ENCODE measurements at regions not wholly inside any gene's neighbourhood (a gene's known extent, or its start where the extent isn't known, plus 50 kb on each side); places are given as distances from the start of the nearest gene placed in this dataset.
"Not testable (repeated sequence)": the region's sequence is repeated elsewhere in the genome, so short reads cannot be mapped to it uniquely, and the experiment has no call there.

DNA sequence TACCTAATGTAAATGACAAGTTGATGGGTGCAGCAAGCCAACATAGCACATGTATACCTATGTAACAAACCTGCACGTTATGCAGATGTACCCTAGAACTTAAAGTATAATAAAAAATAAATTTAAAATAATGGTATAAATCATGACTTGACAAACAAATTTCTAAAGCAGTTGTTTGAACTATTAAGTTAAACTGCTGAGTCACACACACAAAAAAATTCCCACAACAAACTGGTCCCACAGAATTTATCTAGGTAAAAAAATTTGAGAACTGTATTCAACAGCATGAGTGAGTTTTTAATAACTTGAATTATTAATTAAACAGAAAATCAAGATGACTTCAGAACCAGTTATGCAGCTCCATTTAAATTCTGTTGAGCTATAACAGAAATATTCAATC lies 186.0 kb upstream of the SOX6 start:
- no peaks in the 10 kb centered on the region for H3K4me1 ChIP-seq
- H3K36me3 ChIP-seq = no peaks in the 10 kb centered on the region
- TF ChIP-seq POLR2AphosphoS5 (IDR thresholded peaks at IDR 0.05) (no peak), POLR2A (IDR thresholded peaks at IDR 0.05) (no peak), EP300 (IDR thresholded peaks at IDR 0.05) (no peak)
- TF ChIP-seq, protein P1, sequence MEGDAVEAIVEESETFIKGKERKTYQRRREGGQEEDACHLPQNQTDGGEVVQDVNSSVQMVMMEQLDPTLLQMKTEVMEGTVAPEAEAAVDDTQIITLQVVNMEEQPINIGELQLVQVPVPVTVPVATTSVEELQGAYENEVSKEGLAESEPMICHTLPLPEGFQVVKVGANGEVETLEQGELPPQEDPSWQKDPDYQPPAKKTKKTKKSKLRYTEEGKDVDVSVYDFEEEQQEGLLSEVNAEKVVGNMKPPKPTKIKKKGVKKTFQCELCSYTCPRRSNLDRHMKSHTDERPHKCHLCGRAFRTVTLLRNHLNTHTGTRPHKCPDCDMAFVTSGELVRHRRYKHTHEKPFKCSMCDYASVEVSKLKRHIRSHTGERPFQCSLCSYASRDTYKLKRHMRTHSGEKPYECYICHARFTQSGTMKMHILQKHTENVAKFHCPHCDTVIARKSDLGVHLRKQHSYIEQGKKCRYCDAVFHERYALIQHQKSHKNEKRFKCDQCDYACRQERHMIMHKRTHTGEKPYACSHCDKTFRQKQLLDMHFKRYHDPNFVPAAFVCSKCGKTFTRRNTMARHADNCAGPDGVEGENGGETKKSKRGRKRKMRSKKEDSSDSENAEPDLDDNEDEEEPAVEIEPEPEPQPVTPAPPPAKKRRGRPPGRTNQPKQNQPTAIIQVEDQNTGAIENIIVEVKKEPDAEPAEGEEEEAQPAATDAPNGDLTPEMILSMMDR (IDR thresholded peaks at IDR 0.05) = no peak
- WGBS, 2 donors = 94 to 97% methylated on average over 1 of the region's 1 CpG
- H3K4me3 ChIP-seq = no peak overlapping the region
- no peak overlapping the region for H3K27ac ChIP-seq
- H3K9me3 ChIP-seq = no peaks in the 10 kb centered on the region
- DNase-seq (no peak), ATAC-seq (ENCODE audit: low FRiP score in 2 of 2) (no peak)
- H3K27me3 ChIP-seq = no peaks in the 10 kb centered on the region

DNA sequence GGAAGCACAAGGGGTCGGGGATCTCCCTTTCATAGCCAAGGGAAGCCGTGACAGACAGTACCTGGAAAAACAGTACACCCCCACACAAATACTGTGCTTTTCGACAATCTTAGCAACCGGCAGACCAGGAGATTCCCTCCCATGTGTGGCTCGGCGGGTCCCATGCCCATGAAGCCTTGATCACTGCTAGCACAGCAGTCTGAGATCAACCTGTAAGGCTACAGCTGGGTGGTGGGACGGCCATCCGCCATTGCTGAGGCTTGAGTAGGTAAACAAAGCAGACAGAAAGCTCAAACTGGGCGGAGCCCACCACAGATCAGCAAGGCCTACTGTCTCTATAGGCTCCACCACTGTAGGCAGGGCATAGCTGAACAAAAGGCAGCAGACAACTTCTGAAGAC lies 180.2 kb upstream of the SOX6 start:
- H3K27ac ChIP-seq = no peak overlapping the region
- no peak overlapping the region for H3K4me3 ChIP-seq
- 90 to 93% methylated on average over 3 to 9 of the region's 9 CpGs for WGBS, 2 donors

DNA sequence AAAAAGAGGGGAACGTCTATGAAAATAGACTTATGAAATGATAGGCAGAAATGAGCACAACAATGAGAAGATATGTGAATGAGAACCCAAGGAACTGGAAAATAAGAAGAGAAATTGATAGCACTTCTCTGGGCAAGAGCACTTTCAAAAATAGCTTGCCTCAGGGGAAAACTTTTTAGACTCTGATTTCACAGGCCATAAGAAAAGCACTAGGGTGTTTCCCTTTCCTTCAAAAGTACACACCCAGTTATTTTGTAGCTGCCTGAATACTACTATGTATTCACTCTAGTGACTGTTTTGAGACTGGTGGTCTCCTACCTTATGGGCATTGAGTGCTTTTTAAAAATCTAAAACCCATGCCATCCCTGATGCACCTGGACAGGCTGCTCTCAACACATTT lies 172.3 kb upstream of the SOX6 start:
- Histone ChIP-seq H3K36me3 (no peaks in the 10 kb centered on the region), H3K27me3 (no peaks in the 10 kb centered on the region), H3K27ac (no peak overlapping the region), H3K4me1 (no peaks in the 10 kb centered on the region), H3K9me3 (no peaks in the 10 kb centered on the region), H3K4me3 (no peak overlapping the region)
- no peak for ATAC-seq (ENCODE audit: low FRiP score in 2 of 2)
- 59 to 62% methylated on average over 1 of the region's 1 CpG for WGBS, 2 donors
- TF ChIP-seq, protein P1 (IDR thresholded peaks at IDR 0.05) = no peak
- TF ChIP-seq POLR2AphosphoS5 (IDR thresholded peaks at IDR 0.05) (no peak), POLR2A (IDR thresholded peaks at IDR 0.05) (no peak)
- DNase-seq = no peak

More for the DNA sequence above, 180.2 kb upstream of the SOX6 start:
- no peaks in the 10 kb centered on the region for H3K36me3 ChIP-seq
- ATAC-seq (ENCODE audit: low FRiP score in 2 of 2) = no peak
- no peaks in the 10 kb centered on the region for H3K4me1 ChIP-seq
- H3K9me3 ChIP-seq = no peaks in the 10 kb centered on the region
- DNase-seq = no peak
- H3K27me3 ChIP-seq = no peaks in the 10 kb centered on the region
- TF ChIP-seq, protein P1 (IDR thresholded peaks at IDR 0.05) = no peak
- TF ChIP-seq POLR2AphosphoS5 (IDR thresholded peaks at IDR 0.05) (no peak), EP300 (IDR thresholded peaks at IDR 0.05) (no peak), POLR2A (IDR thresholded peaks at IDR 0.05) (no peak)

DNA sequence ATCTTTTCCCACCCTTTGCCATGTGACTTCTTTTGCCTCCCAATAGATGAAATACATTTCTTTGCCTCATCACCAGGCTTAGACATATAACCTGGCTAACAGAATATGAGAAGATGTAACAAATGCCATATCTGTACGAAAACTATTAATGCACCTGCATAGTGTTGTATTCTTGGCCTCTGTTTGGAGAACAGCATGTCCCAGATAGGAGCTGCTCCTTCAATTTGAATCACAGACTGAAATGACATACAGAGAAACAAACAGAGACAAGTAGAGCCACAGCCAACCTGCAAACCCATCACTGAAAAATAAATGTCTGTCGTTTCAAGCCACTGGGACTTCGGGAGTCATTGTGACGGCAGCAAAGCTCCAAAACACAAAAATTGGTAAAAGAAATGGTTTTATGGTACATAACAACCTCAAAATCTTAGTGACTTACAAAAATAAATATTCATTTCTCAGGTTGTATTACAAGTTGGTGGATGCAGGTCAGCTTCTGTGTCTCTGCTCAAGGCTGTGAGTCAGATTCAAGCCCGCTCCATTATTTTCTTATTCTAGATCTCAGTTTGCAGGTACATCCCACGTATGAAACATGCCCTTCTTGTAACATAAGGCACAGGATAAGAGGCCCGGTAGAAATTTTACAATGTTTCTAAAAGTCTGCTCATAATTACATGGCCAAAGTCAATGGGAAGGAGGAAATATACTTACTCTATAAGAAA lies 171.3 kb upstream of the SOX6 start:
- 82 to 91% methylated on average over 7 of the region's 7 CpGs for WGBS, 2 donors
- Histone ChIP-seq H3K36me3 (no peaks in the 10 kb centered on the region), H3K4me3 (no peak overlapping the region), H3K27ac (no peak overlapping the region), H3K27me3 (no peaks in the 10 kb centered on the region), H3K4me1 (no peaks in the 10 kb centered on the region), H3K9me3 (no peaks in the 10 kb centered on the region)
- no peak for TF ChIP-seq POLR2A (IDR thresholded peaks at IDR 0.05)
- no peak for TF ChIP-seq EP300 (IDR thresholded peaks at IDR 0.05)
- no peak for TF ChIP-seq POLR2AphosphoS5 (IDR thresholded peaks at IDR 0.05)
- TF ChIP-seq, protein P1 (IDR thresholded peaks at IDR 0.05) = no peak
- ATAC-seq (ENCODE audit: low FRiP score in 2 of 2) (no peak), DNase-seq (no peak)

DNA sequence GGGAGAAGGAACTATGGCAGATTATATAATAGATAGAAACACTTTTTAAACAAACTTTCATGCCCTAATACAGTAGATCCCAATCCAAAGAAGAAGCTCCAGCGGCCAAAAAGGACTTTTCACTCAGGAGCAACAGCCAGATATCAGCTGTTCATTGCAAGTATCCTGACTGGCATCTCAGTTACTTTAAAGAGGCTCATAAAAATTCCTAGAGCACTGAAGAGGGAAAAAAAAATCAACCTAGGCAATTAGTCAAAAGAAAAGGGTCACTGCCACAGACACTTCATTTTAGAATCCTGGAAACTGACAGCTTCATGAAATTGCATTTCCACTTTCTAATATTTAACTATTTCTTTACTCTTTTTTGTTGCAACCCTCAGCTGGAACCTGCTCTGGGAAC lies 170.6 kb upstream of the SOX6 start:
- Histone ChIP-seq H3K9me3 (no peaks in the 10 kb centered on the region), H3K27me3 (no peaks in the 10 kb centered on the region), H3K4me1 (no peaks in the 10 kb centered on the region), H3K36me3 (no peaks in the 10 kb centered on the region), H3K27ac (no peak overlapping the region), H3K4me3 (no peak overlapping the region)
- ATAC-seq (ENCODE audit: low FRiP score in 2 of 2) (no peak), DNase-seq (no peak)
- no peak for TF ChIP-seq EP300 (IDR thresholded peaks at IDR 0.05)
- no peak for TF ChIP-seq POLR2AphosphoS5 (IDR thresholded peaks at IDR 0.05)
- TF ChIP-seq, protein P1 (IDR thresholded peaks at IDR 0.05) = no peak
- no peak for TF ChIP-seq POLR2A (IDR thresholded peaks at IDR 0.05)
- 64 to 89% methylated on average over 1 of the region's 1 CpG for WGBS, 2 donors

DNA sequence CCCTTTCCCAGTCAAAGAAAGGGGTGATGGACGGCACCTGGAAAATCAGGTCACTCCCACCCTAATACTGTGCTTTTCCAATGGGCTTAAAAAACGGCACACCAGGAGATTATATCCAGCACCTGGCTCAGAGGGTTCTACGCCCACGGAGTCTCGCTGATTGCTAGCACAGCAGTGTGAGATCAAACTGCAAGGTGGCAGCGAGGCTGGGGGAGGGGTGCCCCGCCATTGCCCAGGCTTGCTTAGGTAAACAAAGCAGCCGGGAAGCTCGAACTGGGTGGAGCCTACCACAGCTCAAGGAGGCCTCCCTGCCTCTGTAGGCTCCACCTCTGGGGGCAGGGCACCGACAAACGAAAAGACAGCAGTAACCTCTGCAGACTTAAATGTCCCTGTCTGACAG lies 164.4 kb upstream of the SOX6 start:
- H3K4me1 ChIP-seq; H3K27me3 ChIP-seq; H3K4me3 ChIP-seq; H3K9me3 ChIP-seq; H3K27ac ChIP-seq; H3K36me3 ChIP-seq; ATAC-seq (ENCODE audit: low FRiP score in 2 of 2): not testable (repeated sequence)
- DNase-seq = peak in 1 of 2 donors; percentile 29
- 80 to 93% methylated on average over 7 to 11 of the region's 11 CpGs for WGBS, 2 donors
